Body of pancreas (tissue), 4 donors: ENCODE measurements at regions not wholly inside any gene's neighbourhood (a gene's known extent, or its start where the extent isn't known, plus 50 kb on each side); places are given as distances from the start of the nearest gene placed in this dataset.

Source experiments
- POLR2A ChIP-seq, 3 donors: fragments of 450-650 bp; IDR thresholded peaks; one replicate each; pipeline ENCODE4 v1.6.1; 2016; ENCODE audit warnings: antibody characterized with exemption in 3 of 3, mild to moderate bottlenecking in 2 of 3
- TF ChIP-seq, protein P1 (sequence below), 7 experiments: fragments of 450-650 bp in 4 of 7; fragments of 200-600 bp in 3 of 7; sonication (generic) in 3 of 7; IDR thresholded peaks; one replicate each; pipeline ENCODE4 v1.5.1; 2016 to 2019; ENCODE audit warnings: antibody characterized with exemption in 7 of 7

GRCh38 chr6:125469915-125470314 lies 168.1 kb upstream of the HDDC2 start:
- TF ChIP-seq, protein P1, sequence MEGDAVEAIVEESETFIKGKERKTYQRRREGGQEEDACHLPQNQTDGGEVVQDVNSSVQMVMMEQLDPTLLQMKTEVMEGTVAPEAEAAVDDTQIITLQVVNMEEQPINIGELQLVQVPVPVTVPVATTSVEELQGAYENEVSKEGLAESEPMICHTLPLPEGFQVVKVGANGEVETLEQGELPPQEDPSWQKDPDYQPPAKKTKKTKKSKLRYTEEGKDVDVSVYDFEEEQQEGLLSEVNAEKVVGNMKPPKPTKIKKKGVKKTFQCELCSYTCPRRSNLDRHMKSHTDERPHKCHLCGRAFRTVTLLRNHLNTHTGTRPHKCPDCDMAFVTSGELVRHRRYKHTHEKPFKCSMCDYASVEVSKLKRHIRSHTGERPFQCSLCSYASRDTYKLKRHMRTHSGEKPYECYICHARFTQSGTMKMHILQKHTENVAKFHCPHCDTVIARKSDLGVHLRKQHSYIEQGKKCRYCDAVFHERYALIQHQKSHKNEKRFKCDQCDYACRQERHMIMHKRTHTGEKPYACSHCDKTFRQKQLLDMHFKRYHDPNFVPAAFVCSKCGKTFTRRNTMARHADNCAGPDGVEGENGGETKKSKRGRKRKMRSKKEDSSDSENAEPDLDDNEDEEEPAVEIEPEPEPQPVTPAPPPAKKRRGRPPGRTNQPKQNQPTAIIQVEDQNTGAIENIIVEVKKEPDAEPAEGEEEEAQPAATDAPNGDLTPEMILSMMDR (IDR thresholded peaks at IDR 0.05) = no peak
- no peak for TF ChIP-seq POLR2A (IDR thresholded peaks at IDR 0.05)
